Activated CD4-positive, alpha-beta T cell treated with anti-CD3 and anti-CD28 coated beads, Interleukin-2, amount 10 ng/mL, durations not matched to agents 7 days and 5 days (primary cell): ENCODE measurements at regions not wholly inside any gene's neighbourhood (a gene's known extent, or its start where the extent isn't known, plus 50 kb on each side); places are given as distances from the start of the nearest gene placed in this dataset.
"Not testable (repeated sequence)": the region's sequence is repeated elsewhere in the genome, so short reads cannot be mapped to it uniquely, and the experiment has no call there.

ENCODE experiments used
- CTCF ChIA-PET: fragments of 350-600 bp; sonication (Branson Sonifier 250); formaldehyde crosslinking; loops from one replicate; lab custom pipeline; 2021; ENCODE audit warnings: antibody characterized with exemption; lab: Charles Lee
- POLR2A ChIA-PET: fragments of 350-600 bp; sonication (Branson Sonifier 250); formaldehyde crosslinking; loops from one replicate; lab custom pipeline; 2021; ENCODE audit warnings: antibody characterized with exemption; lab: Charles Lee
- DNase-seq: peaks from one replicate; pipeline ENCODE4 v3.0.0-alpha.2; 2020
- H3K27ac Mint-ChIP-seq: one replicate; pipeline ENCODE4 v1.8.0; 2021; ENCODE audit warnings: mild to moderate bottlenecking, moderate library complexity, mixed read lengths
- H3K27me3 Mint-ChIP-seq: one replicate; pipeline ENCODE4 v1.8.0; 2021; ENCODE audit warnings: mixed read lengths
- H3K36me3 Mint-ChIP-seq: one replicate; pipeline ENCODE4 v1.8.0; 2021; ENCODE audit warnings: low read depth, mixed read lengths
- H3K4me1 Mint-ChIP-seq: one replicate; pipeline ENCODE4 v1.8.0; 2021; ENCODE audit warnings: mixed read lengths
- H3K4me3 Mint-ChIP-seq: one replicate; pipeline ENCODE4 v1.8.0; 2021; ENCODE audit warnings: mild to moderate bottlenecking, moderate library complexity, mixed read lengths
- H3K9me3 Mint-ChIP-seq: one replicate; pipeline ENCODE4 v1.8.0; 2021; ENCODE audit warnings: mixed read lengths

GRCh38 chr5:39942606-39943005, 517.8 kb upstream of the DAB2 start:
- POLR2A ChIA-PET: no interaction called here
- CTCF ChIA-PET: interaction anchor here (0.7 kb wide), 1 partner anchor 409 kb away, joined by 3 read pairs; no protein-coding TSS in a partner anchor
- Mint-ChIP-seq H3K36me3 (no peaks in the 10 kb centered on the region), H3K4me3 (no peak overlapping the region), H3K27me3 (peaks cover 4% of the 10 kb centered on the region), H3K27ac (no peak overlapping the region), H3K4me1 (no peaks in the 10 kb centered on the region), H3K9me3 (peaks cover 5% of the 10 kb centered on the region)
- DNase-seq: no peak

GRCh38 chr5:39941416-39941815, 516.6 kb upstream of the DAB2 start:
- Mint-ChIP-seq H3K9me3 (peaks cover 5% of the 10 kb centered on the region), H3K27me3 (peaks cover 4% of the 10 kb centered on the region)
- no peak for DNase-seq

GRCh38 chr5:39934830-39935229, 510.1 kb upstream of the DAB2 start:
- no peak overlapping the region for H3K27ac Mint-ChIP-seq
- H3K9me3 Mint-ChIP-seq: peaks cover 5% of the 10 kb centered on the region
- H3K4me1 Mint-ChIP-seq: no peaks in the 10 kb centered on the region
- no peak overlapping the region for H3K4me3 Mint-ChIP-seq
- peaks cover 17% of the 10 kb centered on the region for H3K27me3 Mint-ChIP-seq
- H3K36me3 Mint-ChIP-seq: no peaks in the 10 kb centered on the region
- ChIA-PET POLR2A (no interaction called here), CTCF (no interaction called here)
- no peak for DNase-seq

More at GRCh38 chr5:39941416-39941815, 516.6 kb upstream of the DAB2 start:
- CTCF ChIA-PET: no interaction called here
- POLR2A ChIA-PET: no interaction called here
- Mint-ChIP-seq H3K36me3 (no peaks in the 10 kb centered on the region), H3K4me3 (no peak overlapping the region), H3K27ac (no peak overlapping the region), H3K4me1 (no peaks in the 10 kb centered on the region)

DNA sequence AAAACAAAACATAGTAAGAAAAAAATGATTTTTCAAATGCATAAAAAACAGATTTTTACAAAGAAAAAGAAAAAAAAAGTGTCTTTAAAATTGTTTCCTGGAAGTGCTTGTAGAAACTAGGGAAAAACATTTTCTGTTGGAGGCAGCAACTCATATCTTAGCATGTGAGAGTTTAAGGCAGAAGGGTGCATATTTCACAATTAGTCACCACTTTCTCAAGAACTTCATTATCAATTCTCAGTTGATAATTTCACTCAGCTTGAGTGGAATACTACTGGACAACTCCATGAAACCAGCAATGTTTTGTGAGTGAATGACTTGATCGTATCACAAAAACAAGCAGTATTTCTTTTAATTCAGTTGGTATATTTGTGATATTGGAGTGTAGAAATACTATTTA, 508.3 kb upstream of the DAB2 start:
- H3K27ac Mint-ChIP-seq: no peak overlapping the region
- peaks cover 2% of the 10 kb centered on the region for H3K9me3 Mint-ChIP-seq
- DNase-seq: no peak
- peaks cover 23% of the 10 kb centered on the region for H3K27me3 Mint-ChIP-seq
- CTCF ChIA-PET: no interaction called here
- H3K4me1 Mint-ChIP-seq: no peaks in the 10 kb centered on the region
- H3K4me3 Mint-ChIP-seq: no peak overlapping the region
- POLR2A ChIA-PET: no interaction called here
- no peaks in the 10 kb centered on the region for H3K36me3 Mint-ChIP-seq

DNA sequence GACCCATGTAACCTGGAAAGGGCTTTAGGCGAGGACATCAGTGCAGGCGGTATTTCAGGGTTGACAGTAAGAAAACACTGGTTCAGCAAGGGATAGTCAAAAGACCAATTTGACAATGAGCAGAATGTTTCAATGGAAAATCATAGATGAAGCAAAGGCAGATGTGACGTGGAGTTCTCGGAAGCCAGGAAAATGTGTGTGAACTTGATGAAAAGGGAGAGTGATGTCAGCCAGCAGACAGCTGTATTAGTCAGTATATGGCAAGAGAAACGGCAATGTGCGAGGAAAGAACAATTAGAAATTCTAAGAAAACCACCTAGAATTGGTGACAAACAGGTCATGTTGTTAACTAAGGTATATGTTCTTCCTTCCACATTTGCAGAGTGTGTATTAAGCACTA, 503.9 kb upstream of the DAB2 start:
- Mint-ChIP-seq H3K4me3 (no peak overlapping the region), H3K27ac (no peak overlapping the region), H3K36me3 (no peaks in the 10 kb centered on the region), H3K4me1 (no peaks in the 10 kb centered on the region), H3K9me3 (no peaks in the 10 kb centered on the region), H3K27me3 (peaks cover 21% of the 10 kb centered on the region)
- POLR2A ChIA-PET: no interaction called here
- CTCF ChIA-PET: no interaction called here
- no peak for DNase-seq

- H3K4me1 Mint-ChIP-seq: no peaks in the 10 kb centered on the region
- no peaks in the 10 kb centered on the region for H3K36me3 Mint-ChIP-seq
- no peaks in the 10 kb centered on the region for H3K9me3 Mint-ChIP-seq
- H3K4me3 Mint-ChIP-seq: no peak overlapping the region
- POLR2A ChIA-PET: no interaction called here
- no peak for DNase-seq
- H3K27me3 Mint-ChIP-seq: peaks cover 5% of the 10 kb centered on the region
- H3K27ac Mint-ChIP-seq: no peak overlapping the region
- CTCF ChIA-PET: no interaction called here
Observed at GRCh38 chr5:39919876-39920275, 495.1 kb upstream of the DAB2 start.

DNA sequence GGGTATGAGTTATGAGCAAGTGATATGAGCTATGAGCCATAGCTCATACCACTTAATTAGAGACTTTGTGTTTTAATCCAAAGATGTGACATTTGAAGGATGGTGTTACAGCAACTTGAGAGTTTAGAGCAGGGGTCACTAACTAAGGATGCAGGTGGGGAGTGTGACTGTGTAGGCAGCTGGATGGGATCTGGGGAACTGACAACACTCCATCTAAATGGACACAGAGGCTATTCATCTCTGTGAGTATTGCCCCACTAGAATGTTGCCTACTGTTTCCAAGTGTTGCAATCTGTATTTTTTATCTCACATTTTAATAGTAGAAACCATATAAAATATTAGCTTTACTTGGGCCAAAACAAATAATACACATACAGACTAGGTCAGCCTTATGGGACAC, 488.1 kb upstream of the DAB2 start:
- CTCF ChIA-PET: no interaction called here
- H3K9me3 Mint-ChIP-seq: peaks cover 2% of the 10 kb centered on the region
- no peaks in the 10 kb centered on the region for H3K36me3 Mint-ChIP-seq
- no peak overlapping the region for H3K27ac Mint-ChIP-seq
- H3K4me3 Mint-ChIP-seq: no peak overlapping the region
- peaks cover 1% of the 10 kb centered on the region for H3K27me3 Mint-ChIP-seq
- no peaks in the 10 kb centered on the region for H3K4me1 Mint-ChIP-seq
- POLR2A ChIA-PET: no interaction called here
- no peak for DNase-seq

DNA sequence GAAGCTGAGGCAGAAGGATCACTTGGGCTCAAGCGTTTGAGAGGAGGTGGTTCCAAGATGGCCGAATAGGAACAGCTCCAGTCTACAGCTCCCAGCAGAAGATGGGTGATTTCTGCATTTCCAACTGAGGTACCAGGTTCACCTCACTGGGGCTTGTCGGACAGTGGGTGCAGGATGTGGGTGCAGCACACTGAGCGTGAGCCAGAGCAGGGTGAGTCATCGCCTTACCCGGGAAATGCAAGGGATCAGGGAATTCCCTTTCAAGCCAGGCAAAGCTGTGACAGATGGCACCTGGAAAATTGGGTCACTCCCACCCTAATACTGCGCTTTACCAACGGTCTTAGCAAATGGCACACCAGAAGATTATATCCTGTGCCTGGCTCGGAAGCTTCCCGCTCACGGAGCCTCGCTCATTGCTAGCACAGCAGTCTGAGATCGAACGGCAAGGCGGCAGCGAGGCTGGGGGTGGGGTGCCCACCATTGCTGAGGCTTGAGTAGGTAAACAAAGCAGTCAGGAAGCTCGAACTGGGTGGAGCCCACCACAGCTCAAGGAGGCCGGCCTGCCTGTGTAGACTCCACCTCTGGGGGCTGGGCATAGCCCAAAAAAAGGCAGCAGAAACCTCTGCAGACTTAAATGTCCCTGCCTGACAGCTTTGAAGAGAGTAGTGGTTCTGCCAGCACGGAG, 482.6 kb upstream of the DAB2 start:
- H3K36me3 Mint-ChIP-seq, H3K4me1 Mint-ChIP-seq, H3K9me3 Mint-ChIP-seq, DNase-seq, H3K27me3 Mint-ChIP-seq, H3K4me3 Mint-ChIP-seq, CTCF ChIA-PET, H3K27ac Mint-ChIP-seq, POLR2A ChIA-PET: not testable (repeated sequence)

DNA sequence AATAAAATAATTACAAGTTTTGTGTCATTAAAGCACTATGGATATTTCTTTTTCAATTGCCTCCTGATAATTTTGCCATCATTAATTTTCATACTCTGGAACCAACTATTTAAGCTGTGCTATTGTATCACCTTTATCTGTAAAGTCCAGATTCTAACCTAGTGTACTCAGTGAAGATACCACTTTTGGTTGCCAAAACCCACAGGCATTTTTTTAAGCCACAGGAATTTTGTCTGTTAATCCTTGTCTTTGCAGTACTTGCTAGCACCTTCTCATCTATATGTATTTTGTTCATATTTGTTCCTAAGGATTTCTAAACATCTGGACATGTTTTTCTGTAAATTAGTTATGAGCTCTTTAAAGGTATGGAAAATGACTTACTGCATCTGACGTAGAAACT, 481.4 kb upstream of the DAB2 start:
- DNase-seq: no peak
- CTCF ChIA-PET: no interaction called here
- Mint-ChIP-seq H3K27me3 (no peaks in the 10 kb centered on the region), H3K27ac (no peak overlapping the region), H3K36me3 (no peaks in the 10 kb centered on the region), H3K9me3 (peaks cover 2% of the 10 kb centered on the region), H3K4me3 (no peak overlapping the region), H3K4me1 (no peaks in the 10 kb centered on the region)
- POLR2A ChIA-PET: no interaction called here

DNA sequence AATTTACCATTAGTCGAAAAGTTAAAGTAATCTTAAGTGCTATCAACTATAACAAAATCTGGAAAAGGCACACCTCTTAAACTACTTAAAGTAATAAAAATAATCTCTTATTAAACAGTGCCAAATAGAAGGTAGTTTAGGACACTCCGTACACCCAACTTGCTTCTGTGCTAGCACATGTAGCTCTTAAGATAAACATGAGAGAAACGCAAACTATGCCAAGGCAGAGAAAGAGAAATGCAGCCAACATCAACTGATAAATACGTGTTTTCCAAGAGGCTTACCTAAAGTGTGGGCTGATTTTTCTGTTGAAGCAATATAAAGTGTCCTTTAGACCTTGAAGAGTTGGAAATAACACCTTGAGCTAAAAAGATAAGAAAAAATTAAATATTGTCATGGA, 480.6 kb upstream of the DAB2 start:
- H3K36me3 Mint-ChIP-seq: no peaks in the 10 kb centered on the region
- ChIA-PET CTCF (interaction anchor here (0.5 kb wide), 1 partner anchor 209 kb away, joined by 3 read pairs; no protein-coding TSS in a partner anchor), POLR2A (no interaction called here)
- H3K4me3 Mint-ChIP-seq: no peak overlapping the region
- H3K27ac Mint-ChIP-seq: no peak overlapping the region
- H3K9me3 Mint-ChIP-seq: peaks cover 2% of the 10 kb centered on the region
- no peak for DNase-seq
- H3K27me3 Mint-ChIP-seq: peaks cover 2% of the 10 kb centered on the region
- no peaks in the 10 kb centered on the region for H3K4me1 Mint-ChIP-seq

- Mint-ChIP-seq H3K36me3 (no peaks in the 10 kb centered on the region), H3K27me3 (peaks cover 2% of the 10 kb centered on the region), H3K9me3 (no peaks in the 10 kb centered on the region), H3K4me1 (no peaks in the 10 kb centered on the region), H3K27ac (no peak overlapping the region), H3K4me3 (no peak overlapping the region)
- no peak for DNase-seq
- ChIA-PET CTCF (interaction anchor here (0.5 kb wide), 1 partner anchor 387 kb away, joined by 3 read pairs; no protein-coding TSS in a partner anchor), POLR2A (no interaction called here)
Observed at GRCh38 chr5:39902626-39903025, 477.8 kb upstream of the DAB2 start.

- POLR2A ChIA-PET: no interaction called here
- Mint-ChIP-seq H3K9me3 (no peaks in the 10 kb centered on the region), H3K27me3 (peaks cover 2% of the 10 kb centered on the region), H3K4me1 (no peaks in the 10 kb centered on the region), H3K36me3 (no peaks in the 10 kb centered on the region), H3K27ac (no peak overlapping the region), H3K4me3 (no peak overlapping the region)
- CTCF ChIA-PET: no interaction called here
- DNase-seq: no peak
Observed at GRCh38 chr5:39898731-39899130, 474.0 kb upstream of the DAB2 start.

DNA sequence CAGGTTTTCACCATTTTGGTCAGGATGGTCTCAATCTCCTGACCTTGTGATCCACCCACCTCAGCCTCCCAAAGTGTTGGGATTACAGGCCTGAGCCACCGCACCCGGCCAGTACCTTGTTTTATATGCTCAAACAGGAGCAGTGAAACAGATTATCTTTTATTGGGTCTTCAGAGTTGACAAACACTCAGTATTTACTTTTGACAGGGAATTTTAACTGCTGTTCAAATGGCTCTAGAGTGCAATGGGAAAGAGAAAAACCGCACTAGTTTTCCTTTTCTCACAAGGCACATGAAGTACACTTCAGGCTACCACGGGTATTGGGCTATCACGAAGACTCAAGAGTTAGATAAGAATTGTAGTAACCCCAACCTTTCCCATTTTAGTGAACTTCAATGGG, 471.9 kb upstream of the DAB2 start:
- no peaks in the 10 kb centered on the region for H3K4me1 Mint-ChIP-seq
- H3K4me3 Mint-ChIP-seq: no peak overlapping the region
- ChIA-PET POLR2A (no interaction called here), CTCF (no interaction called here)
- no peak for DNase-seq
- H3K36me3 Mint-ChIP-seq: no peaks in the 10 kb centered on the region
- no peaks in the 10 kb centered on the region for H3K9me3 Mint-ChIP-seq
- peaks cover 5% of the 10 kb centered on the region for H3K27me3 Mint-ChIP-seq
- H3K27ac Mint-ChIP-seq: no peak overlapping the region

- ChIA-PET CTCF (no interaction called here), POLR2A (no interaction called here)
- H3K9me3 Mint-ChIP-seq: no peaks in the 10 kb centered on the region
- H3K4me3 Mint-ChIP-seq: no peak overlapping the region
- no peak overlapping the region for H3K27ac Mint-ChIP-seq
- no peaks in the 10 kb centered on the region for H3K4me1 Mint-ChIP-seq
- peaks cover 5% of the 10 kb centered on the region for H3K27me3 Mint-ChIP-seq
- no peak for DNase-seq
- no peaks in the 10 kb centered on the region for H3K36me3 Mint-ChIP-seq
Observed at GRCh38 chr5:39896104-39896503, 471.3 kb upstream of the DAB2 start.
